ENCODE measurements at regions not wholly inside any gene's neighbourhood (a gene's known extent, or its start where the extent isn't known, plus 50 kb on each side); places are given as distances from the start of the nearest gene placed in this dataset.
"Not testable (repeated sequence)": the region's sequence is repeated elsewhere in the genome, so short reads cannot be mapped to it uniquely, and the experiment has no call there.

DNA sequence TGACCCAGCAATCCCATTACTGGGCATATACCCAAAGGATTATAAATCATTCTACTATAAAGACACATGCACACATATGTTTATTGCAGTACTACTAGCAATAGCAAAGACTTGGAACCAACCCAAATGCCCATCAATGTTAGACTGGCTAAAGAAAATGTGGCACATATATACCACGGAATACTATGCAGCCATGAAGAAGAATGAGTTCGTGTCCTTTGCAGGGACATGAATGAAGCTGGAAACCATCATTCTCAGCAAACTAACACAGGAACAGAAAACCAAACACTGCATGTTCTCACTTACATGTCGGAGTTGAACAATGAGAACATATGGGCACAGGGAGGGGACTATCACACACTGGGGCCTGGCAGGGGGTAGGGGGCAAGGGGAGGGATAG is 183.0 kb downstream of the HACE1 start:
- DNase-seq, result not testable (repeated sequence)

GRCh38 chr6:104675161-104675560 is 184.6 kb downstream of the HACE1 start:
- not testable (repeated sequence) for DNase-seq

DNA sequence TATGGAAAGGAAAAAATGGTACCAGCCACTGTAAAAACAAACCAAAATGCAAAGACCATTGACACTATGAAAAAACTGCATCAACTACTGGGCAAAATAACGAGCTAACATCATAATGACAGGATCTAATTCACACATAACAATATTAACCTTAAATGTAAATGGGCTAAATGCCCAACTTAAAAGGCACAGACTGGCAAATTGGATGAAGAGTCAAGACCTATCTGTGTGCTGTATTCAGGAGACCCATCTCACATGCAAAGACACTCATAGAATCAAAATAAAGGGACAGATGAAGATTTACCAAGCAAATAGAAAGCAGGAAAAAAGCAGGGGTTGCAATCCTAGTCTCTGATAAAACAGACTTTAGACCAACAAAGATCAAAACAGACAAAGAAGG is 186.6 kb downstream of the HACE1 start:
- not testable (repeated sequence) for DNase-seq

DNA sequence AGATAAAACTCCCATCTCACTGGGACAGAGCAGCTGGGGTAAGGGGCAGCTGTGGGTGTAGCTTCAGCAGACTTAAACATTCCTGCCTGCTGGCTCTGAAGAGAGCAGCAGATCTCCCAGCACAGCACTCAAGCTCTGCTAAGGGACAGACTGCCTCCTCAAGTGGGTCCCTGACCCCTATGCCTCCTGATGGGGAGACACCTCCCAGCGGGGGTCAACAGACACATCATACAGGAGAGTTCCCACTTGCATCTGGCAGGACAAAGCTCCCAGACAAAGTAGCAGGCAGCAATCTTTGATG is 188.2 kb downstream of the HACE1 start:
- DNase-seq, result not testable (repeated sequence)

DNA sequence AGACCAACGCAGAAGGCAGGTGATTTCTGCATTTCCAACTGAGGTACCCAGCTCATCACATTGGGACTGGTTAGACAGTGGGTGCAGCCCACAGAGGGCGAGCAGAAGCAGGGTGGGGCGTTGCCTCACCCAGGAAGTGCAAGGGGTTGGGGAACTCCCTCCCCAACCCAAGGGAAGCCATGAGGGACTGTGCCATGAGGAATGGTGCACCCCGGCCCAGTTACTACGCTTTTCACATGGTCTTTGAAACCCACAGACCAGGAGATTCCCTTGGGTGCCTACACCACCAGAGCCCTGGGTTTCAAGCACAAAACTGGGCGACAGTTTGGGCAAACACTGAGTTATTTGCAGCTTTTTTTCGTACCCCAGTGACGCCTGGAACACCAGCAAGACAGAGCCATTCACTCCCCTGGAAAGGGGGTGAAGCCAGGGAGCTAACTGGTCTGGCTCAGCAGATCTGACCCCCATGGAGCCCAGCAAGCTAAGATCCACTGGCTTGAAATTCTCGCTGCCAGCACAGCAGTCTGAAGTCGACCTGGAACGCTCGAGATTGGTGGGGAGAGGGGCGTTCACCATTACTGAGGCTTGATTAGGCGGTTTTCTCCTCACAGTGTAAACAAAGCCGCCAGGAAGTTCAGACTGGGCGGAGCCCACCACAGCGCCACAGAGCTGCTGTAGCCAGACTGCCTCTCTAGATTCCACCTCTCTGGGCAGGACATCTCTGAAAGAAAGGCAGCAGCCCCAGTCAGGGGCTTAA is 188.7 kb downstream of the HACE1 start:
- not testable (repeated sequence) for DNase-seq

GRCh38 chr6:104669483-104669882 is 190.2 kb downstream of the HACE1 start:
- DNase-seq, result no peak

- no peak for DNase-seq
Observed at GRCh38 chr6:104656235-104656634, 203.5 kb downstream of the HACE1 start.

DNA sequence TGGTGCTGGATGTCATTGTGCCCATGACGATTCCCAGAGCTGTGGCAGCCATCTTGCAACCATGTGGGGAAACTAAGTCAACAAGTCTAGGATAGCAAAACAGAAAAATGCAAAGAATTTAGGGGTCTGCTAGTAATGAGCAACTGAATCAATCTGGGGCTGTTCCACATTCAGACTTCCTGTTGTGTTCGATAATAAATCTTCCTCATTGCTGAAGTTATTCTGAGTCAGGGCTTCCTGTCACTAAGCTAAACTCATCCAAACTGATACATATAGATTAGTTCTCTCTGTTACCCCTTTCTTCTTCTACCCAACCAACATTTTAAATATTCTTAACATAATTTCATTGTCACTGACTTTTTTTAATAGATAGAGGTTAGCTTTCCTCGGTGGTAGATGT is 205.9 kb downstream of the HACE1 start:
- DNase-seq, result no peak

- no peak for DNase-seq
Observed at GRCh38 chr6:104648347-104648746, 211.4 kb downstream of the HACE1 start.

DNA sequence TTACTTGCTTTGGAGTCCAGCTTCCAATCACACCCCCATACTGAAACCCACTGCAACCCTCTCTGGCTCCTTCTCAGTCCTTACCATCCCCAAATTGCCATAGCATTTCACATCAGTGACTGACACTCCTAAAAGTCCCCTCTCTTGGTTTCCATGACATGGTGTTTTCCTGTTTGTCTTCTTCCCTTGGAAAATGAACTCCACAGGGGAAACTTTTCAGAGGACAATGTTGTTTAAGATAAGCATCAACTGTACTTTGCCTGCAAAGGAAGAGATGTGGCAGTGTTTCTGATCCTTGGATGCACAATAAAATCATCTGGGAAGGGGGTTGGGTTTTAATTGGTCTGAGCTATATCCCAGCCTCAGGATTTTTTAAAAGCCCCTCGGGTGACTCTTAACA is 214.9 kb downstream of the HACE1 start:
- no peak for DNase-seq

DNA sequence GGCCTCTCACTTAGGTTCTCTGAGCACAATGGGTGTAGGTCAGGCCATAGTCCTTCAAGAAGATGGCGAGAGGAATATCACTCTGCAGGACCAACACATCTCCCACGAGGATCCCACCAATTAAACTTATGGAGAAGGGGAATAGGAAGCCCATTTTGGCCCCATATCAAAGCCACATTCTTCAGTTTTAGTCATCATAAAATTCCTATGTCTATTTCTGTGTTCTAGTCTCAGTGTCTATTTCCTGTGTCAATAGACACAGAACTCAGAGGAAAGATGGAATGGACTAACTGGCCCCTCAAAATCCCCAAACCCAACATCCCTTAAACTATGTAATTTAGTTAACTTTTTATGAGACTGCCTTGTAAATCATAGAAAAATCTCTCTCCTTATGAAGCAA is 216.8 kb downstream of the HACE1 start:
- no peak for DNase-seq

DNA sequence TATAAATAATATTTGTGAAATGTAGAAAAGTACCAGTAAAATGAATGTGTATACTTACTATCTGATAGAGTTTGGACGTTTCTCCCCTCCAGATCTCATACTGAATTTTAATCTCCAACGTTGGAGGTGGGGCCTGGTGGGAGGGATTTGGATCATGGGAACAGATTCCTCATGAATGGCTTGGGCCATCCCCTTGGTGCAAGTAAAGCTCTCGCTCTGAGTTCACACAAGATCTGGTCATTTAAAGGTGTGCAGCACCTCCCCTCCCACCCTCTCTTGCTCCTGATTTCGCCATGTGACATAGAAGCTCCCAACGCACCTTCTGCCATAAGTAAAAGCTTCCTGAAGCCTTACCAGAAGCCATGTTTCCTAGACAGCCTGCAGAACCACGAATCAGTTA is 219.0 kb downstream of the HACE1 start:
- no peak for DNase-seq

GRCh38 chr6:104640150-104640700 is 219.5 kb downstream of the HACE1 start:
- no peak for DNase-seq

DNA sequence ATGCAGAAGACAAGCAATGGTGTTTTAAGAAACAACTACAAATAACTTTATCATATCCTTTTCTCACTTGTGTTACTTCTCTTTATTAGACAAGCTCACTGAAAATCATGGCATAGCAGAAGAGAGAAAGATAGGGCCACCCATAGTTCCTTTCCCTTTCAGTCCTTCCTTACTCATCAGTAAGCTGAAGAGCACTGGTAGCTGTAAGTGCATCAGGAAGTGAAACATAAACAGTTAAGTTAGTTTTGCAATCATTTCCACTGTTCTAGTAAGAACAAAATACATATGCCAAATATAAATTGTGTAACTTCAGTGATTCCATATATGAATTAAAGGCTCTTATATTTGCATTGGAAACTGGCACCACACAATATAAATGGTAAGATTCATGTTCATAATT is 220.1 kb downstream of the HACE1 start:
- no peak for DNase-seq

GRCh38 chr6:104638841-104639290 is 220.9 kb downstream of the HACE1 start:
- no peak for DNase-seq

- no peak for DNase-seq
Observed at GRCh38 chr6:104633125-104633524, 226.6 kb downstream of the HACE1 start.

DNA sequence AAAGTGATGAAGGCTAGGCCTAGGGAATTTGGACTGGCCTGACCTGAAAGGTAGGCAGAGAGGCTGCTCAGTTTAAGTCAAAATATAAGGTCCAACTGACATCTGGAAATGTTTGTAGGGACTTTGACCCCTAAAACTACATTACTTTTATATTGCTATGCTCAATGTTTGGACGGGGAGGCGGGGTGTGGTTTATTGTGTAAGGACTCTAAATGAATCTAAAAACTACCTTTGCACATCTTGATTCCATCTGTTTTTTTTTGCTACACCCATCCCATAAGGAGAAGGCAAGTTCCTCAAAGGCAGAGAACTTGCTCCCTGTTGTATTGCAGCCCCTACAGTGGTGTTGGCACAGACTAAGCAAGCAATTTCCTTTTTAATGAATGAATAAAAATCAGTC is 227.1 kb downstream of the HACE1 start:
- no peak for DNase-seq

DNA sequence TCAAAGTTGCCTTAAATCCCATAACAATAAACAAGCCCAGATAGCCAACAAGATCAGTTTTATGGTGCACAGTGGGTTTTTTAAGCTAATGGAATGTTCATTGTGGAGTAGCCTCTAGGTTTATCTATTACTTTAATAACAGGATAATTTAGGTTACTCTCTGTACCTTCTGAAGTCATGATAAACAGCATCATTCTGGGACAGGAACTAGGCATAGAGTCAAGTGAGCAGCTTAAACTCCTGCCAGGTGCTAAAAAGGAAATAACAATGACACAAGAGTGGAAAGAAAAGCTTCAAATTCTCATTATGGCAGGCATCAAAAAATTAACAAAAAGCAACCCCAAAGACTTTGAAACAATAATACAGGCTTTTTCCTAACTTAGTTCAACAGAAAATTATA is 228.8 kb downstream of the HACE1 start:
- DNase-seq, result no peak

DNA sequence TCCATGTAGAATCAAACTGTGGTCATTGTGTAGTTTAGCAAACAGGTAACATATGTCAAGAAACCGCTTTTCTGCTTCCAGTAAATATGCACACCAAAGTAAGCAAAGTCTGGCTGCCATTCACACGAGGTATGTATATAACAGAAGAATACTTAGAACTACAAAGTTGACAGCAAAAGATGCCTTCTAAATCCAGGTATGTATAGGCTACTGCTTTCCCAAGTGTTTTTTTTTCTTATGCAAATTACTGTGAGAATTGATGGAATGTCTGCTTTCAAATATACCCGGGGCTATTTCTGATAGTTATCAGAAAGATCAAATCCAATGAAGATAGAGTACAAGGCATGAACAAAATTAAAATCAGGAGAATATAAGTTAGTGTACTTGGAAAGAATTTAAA is 229.2 kb downstream of the HACE1 start:
- DNase-seq, result no peak

DNA sequence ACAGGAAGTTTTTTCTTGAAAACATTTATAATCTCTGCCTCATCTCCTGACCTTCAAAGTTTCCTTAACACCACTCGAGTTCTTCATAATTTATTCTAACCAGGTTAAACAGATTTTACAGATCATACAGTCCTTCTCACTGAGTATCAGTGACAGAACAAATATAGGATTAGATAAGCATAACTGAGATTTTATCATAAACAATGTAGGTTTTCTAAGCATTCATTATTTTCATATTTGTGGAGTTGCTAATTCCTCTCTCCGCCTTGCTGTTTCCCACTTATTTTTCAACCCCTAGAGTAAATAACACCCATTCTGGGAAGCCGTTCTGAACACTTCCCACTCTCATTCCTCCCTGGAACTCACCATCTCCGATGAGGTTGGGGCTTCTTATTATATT is 229.9 kb downstream of the HACE1 start:
- no peak for DNase-seq

DNA sequence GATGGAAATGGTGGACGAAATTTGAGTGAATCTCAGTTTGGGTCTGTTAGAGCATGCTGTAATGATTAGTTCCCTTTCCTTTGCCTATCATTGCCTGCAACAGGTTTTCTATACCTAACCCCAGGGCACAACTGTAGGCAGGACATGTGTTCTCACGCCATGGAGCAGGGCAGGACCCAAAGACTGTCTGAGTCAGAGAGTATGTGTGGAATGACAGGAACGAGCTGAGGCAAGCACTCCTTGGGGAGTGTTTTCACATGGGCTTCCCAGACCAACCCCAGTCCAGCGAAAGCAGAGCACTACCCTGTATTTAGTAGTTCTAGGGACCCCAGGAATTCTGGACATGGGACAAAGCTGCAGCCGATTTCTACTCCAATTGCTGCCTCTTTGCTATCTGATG is 234.2 kb downstream of the HACE1 start:
- DNase-seq, result peak; percentile 9

DNA sequence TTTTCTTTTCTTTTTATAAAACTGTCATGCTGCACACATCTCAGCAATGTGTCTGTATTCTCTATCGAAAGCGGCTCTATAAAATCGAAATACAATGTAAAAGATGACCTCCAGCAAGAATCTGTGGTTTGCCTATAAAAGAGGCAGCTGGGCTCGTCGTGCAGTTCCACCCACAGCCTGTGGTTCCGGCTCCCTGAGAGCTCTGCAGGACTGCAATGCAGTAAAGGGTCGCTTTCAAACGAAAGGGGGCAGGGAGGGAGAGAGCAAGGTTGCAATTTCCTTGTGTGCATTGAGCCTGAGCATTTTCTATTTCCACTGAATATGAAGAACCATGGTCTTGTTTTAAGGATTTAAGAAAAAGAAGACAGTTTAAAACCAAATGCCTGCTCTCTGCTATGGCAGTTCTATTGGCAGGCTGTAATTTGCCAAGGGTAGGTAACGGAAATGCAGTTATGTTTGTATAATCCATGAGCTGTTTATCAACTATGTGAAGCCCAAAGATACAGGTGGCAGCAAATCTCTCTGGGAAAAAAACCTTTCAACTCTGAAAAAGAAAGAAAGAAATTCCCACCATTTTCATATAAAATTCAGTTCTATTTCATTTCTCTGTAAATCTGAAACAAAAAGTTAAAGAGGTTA is 236.5 kb downstream of the HACE1 start:
- DNase-seq, result no peak

GRCh38 chr6:104621396-104621795 is 238.3 kb downstream of the HACE1 start:
- DNase-seq, result no peak

DNA sequence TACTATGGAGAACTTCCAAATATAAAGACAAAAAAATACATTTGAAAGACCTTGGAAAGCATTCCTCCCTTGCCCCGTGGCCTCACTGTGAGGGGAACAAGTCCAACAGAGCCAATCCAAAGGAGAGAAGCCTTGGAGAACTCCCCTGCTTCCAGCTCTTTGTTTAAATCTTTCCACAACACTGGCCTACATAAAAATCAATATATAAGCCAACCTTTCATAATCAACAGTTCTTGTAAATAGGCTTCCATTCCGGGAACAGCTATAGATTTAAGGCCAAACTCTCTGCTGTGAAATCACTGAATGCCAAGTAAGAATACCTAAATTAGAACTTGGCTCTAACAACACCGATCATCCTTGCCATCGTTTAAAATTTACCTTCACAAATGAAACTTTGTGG is 242.1 kb downstream of the HACE1 start:
- DNase-seq, result no peak

- no peak for DNase-seq
Observed at GRCh38 chr6:104614394-104614793, 245.3 kb downstream of the HACE1 start.

Measured in amniotic stem cell (primary cell).